NCI-H748 treated with DMSO at 0.1 percent for 48 hours (cell line): ENCODE measurements at regions not wholly inside any gene's neighbourhood (a gene's known extent, or its start where the extent isn't known, plus 50 kb on each side); places are given as distances from the start of the nearest gene placed in this dataset.
"Not testable (repeated sequence)": the region's sequence is repeated elsewhere in the genome, so short reads cannot be mapped to it uniquely, and the experiment has no call there.

ENCODE experiments used
- DNase-seq: peaks from one replicate; lab custom pipeline; 2025; lab: John Stamatoyannopoulos, UW

DNA sequence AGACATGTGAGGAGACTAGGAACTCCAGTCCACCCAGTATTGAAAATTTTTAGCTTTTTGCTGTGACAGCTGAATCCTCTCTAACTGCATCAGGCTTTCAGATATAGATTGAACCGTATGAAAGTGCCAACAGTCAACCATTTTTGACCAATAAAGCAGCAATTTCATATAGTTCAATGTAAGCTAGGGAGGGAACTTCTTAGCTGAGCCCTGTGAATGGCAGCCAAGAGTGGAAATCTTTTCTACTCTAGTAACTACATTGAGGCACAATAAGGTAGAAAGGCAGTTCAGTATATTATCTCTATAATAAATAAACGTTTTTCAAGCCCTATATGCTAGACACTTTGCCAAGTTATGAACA lies 96.3 kb upstream of the TANK start:
- no peak for DNase-seq

DNA sequence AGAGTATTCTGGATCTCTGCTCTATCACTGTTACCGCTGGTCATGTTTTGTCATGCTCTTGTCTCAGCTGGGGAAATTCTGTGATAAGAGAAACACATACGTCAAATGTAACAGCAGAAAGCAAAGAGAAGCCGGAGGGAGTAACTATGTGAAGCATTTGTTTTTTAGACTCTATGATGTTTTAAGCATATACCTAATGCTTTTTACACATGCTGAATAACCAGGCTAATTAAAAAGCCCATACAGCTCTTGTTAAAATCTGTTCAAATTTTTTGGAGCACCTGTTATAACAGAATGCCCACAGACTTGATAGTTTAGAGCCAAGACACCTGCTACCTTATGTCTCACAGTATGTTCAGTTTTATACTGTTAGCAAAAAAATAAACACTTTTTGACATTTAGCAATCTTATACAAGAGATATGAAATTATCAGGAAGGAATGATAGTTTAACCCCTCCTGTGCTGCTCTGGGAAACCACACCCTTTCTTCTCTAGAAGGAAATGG lies 92.3 kb upstream of the TANK start:
- DNase-seq = no peak

DNA sequence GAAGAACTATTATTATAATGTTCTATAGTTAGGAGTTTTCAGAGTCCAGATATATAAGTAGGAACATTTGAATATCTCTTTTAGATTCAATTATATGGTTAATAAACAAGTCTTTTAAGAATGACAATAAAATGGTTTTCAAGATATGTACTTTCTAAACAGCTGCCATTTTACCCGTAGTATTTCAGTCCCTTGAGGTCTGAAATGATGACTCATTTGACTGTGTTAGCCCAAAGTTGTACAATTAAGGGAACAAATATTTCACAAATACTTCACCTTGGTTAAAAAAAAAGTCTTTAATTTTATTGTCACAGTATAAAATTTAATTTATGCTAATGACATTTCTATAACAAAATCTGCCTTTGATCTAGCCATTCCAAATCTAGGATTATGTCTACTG lies 91.6 kb upstream of the TANK start:
- DNase-seq = no peak

DNA sequence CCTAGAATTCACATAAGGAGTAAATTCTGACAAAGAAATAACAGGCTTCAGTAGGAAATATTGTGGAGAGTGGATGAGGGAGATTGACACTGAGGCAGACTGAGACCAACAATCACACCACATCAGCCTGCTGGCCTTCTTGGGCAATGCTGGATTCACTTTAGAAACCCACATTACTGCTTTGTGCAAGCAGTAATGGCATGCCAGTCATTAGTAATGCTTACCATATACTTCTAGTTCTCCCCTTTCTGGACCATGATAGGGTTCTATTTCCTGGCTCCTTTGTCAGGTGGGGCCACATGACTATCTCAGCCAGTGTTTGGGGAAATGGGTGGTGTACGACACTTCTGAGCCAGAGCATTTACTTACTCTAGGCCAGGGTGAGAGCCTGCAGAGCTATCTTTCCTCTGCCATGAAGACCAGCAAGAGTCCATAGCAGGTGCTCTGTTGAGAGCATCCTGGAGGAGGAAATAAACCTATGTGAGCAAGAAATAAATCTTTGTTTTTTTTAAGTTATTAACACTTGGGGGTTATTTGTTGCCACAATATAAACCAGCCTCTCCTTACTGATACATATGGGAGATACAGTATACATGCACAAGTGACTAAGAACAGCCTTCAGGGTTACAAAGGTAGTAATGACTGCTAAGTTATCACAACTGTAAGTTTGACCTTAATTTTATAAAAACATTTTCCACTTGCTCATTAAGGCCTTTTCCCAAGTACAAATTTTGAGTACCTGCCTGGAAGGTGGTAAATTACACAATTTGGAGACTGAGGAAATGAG lies 89.3 kb upstream of the TANK start:
- DNase-seq = no peak

DNA sequence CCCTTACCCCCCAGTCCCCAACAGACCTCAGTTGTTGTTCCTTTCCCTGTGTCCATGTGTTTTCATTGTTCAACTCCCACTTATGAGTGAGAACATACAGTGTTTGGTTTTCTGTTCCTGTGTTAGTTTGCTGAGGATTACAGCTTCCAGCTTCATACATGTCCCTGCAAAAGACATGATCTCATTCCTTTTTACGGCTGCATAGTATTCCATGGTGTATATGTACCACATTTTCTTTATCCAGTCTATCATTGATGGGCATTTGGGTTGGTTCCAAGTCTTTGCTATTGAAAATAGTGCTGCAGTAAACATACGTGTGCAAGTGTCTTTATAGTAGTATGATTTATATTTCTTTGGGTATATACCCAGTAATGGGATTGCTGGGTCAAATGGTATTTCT lies 87.8 kb upstream of the TANK start:
- not testable (repeated sequence) for DNase-seq

DNA sequence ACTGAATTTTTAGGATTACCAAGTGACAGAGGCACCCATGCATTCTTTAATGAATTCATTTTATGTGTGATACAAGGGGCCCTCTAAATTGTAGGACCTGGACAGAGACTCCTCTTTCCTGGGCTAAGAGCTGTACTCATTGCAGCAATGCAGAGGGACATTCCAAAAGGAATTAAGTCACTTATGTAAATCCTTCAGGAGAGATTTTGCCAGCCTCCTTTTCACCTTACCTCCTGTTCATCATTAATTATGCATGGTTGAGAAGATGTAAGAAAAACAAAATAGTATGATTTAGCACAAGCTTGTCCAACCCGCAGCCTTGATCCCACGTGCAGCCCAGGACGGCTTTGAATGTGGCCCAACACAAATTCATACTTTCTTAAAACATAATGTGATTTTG lies 84.5 kb upstream of the TANK start:
- no peak for DNase-seq

DNA sequence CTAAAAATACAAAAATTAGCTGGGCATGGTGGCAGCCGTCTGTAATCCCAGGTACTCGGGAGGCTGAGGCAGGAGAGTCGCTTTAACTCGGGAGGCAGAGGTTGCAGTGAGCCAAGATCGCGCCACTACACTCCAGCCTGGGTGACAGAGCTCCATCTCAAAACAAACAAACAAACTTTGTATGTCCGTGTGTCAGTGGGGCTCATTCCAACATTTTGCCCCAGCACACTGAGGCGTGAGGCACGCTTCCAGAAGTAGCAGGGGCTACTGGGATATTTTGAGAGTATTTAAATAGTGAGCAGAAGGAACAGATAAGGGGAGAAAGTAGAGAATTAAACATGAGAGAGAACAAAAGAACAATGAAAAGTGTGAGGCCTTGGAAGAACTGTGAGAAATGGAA lies 83.3 kb upstream of the TANK start:
- no peak for DNase-seq

DNA sequence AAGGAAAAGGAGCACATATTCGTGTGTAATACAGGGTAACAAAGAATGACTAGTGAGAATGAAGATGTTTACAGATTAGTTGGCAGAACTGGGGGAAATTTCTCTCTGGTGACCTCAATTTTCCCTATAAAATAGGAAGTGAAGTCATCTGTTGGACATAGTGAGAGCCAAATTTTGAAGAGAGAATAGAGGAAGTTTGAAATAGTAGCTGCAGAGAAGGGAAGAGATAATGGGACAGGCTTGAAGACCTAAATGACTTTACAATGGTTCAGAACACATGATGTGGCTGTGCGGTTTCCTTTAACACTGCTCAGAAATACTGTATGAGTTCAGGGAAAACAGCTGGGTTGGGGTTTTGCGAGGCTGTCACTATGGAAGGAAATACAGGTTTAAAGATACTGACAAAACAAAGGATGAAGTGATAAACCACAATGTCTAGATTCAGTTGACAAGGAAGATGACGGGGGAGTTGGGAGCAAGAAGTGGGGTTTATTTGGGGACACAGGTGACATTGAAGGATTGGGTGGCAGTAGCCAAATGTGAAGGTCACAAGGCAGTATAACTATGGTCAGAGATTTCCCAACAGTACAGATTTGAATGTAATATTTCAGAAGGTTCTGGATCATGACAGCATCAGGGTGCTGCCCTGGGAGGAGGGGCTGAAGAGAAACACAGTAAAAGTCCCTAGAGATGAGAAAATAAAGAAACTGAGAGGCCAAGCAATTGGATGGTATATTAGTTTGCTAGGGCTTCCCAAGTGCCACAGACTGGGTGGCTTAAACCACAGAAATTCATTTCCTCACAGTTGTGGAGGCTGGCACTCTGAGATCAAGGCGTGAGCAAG lies 82.6 kb upstream of the TANK start:
- no peak for DNase-seq

DNA sequence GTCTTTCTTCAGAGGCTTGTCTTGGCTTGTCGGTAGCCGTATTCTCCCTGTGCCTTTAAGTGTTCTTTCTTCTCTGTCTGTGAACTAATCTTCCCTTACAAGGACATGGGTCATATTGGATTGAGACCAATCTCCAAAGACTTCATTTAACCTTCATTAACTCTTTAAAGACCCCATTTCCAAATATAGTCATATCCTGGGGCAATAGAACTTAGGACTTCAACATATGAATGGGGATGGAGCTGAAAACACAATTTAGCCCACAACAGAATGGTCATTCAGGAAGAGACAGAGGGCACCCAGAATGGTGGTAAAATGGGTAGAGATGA lies 82.1 kb upstream of the TANK start:
- no peak for DNase-seq

DNA sequence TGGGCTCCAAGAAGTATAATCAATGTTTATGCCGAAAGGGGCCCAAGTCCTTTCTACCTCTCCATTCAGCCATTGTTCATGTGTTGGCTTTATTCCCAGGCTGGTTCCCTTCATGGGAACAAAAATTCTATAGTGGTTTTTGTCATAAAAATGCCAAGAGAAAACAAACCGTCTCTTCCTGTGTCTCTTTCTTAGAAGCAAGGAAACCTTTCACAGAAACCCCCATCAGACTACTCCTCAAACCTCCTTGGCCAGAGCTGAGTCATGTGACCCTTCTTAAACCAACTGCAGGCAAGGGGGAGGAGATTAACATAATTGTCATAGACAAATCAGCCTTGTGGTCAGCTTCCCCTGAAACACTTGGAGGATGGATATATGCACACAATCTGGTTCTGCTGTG lies 75.1 kb upstream of the TANK start:
- no peak for DNase-seq

DNA sequence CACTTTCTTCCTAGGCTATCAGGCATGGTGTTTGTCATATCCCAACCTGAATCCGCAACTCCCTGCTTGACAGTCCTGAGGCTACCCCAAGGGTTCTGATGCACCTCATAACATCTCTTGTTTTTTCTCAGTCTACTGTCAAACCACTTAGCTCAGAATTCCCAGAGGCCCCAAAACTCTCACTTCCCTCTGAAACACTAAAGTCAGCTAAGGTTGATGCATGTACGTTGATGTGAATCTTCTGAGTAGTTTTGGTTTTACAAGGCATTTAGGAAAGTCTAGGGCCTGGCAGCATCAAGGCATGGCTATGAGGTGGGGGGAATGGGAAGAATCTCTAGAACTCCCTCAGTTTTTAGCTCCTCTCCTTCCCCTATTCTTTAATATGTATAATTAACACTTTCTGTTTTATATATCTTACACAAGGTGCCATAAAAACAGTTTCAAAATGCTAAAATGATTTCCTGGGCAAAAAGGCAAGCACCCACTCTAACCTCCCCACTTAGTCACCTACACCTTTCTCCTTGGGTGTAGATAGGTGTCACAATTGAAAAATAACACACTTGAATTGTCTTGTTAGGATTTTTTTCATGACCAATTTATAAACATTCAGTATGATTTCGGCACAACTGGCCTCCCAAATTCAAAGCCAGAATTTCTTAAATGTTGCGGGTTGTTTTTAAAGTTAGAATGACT lies 71.4 kb upstream of the TANK start:
- DNase-seq = no peak

DNA sequence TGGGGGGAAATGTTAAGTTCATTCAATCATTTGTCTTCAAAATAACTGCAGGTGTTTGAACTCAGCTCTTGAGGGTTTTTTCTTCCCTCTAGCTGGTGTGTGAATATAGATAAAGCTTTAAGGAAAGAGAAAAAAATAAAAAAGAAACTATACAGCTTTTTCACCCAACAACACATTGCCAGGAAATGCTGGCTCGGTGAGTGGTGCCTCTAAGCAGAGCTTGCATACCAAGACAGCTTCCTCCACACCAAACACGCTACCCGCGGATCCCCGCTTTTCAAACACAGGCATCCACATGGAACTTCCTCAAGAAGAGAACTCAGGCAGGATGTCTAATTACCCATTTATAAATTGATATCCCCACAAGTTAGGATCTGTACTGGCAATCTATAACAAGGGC lies 69.8 kb upstream of the TANK start:
- no peak for DNase-seq

DNA sequence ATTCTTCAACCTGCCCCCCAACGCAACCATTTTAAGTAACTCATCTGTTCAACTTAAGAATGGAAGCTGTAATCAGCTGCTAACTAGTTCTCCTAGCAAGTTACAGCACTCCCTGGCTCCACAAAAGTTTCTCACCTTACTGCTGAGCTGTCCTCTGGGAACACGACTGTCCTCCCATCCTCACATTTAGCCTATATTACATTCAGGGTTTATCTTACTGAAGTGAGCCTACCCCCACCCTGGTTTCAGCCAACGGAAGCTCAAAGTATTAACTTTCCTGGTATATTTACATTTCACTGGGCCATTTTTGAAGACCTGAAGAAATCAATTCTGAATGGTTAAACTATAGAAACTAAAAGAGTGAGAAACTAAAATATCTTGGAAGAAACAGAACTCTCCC lies 64.9 kb upstream of the TANK start:
- DNase-seq = no peak

DNA sequence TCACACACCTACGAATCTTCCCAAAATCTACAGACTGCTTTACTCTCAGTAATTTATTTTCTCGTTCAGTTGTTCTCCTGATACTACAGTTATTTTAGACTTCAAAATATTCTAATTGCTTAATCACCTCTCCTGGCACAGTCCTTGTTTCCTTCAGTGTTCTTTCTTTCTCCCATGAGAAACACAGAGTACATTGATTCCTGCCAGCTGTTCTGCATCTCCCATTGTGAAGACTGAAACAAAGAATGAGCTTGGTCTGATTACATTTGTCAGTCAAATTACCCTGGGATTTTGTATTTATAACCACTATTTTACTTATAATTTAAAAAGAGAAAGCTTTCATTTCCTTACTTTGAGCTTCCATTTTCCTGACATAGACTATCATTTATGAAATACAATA lies 63.9 kb upstream of the TANK start:
- DNase-seq = no peak

DNA sequence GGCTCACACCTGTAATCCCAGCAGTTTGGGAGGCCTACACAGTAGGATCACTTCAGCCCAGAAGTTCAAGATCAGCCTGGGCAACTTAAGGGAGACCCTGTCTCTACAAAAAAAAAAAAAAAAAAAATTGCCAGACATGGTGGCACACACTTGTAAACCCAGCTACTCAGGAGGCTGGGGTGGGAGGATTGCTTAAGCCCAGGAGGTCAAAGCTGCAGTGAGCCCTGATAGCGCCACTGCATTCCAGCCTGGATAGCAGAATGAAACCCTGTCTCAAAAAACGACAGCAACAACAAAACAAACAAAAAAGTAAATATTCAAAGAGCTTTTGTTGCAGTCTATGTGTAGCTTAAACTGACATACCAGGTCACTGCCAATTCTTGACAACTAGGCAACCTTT lies 63.1 kb upstream of the TANK start:
- no peak for DNase-seq

DNA sequence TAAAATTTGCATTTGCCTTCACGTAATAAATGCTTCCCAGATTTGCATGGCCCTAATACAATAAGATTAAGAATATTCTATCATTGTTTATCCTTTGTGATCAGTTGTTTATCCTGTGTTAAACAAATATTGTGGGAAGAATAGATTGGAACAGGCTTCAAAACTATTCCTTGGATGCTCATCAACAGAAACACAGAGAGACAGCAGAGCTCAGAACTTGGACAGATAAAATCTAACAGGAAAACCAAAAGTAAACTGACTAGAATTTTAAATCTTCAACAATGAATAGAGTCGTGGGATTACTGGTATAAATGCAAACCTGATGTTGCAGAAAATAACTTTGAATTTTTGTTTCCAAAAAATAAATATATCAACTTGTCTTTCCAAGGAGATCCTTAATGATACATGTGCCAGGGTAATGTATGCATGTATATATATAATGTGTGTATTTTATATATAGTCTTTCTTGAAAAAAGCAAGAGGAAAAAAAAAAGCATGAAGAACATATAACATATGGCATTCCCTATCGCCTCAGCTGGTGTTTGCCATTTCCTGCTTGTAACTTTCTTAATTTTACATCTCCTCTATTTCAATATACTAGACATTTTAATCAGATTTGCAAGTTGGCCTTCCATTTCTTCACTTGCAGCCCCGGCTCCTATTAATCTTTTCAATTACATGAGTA lies 59.9 kb upstream of the TANK start:
- DNase-seq = no peak

DNA sequence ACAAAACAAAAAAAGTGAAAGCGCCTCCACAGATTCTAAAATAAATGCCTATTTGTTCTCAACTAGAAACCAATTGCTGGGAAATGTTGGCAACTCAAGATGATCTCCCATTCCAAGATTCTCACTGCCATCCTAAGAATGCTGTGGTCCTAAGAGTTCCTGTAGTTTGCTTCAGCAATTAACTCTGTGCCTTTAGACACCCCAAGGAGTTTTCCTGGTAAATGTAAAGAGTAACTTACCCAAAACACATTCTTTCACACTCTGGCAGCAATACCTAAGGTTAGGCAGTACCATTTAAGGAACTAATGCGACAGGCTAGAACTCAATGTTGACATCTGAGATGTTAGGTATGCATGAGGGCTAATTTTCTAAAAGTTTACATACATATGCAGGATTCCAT lies 58.8 kb upstream of the TANK start:
- DNase-seq = no peak

DNA sequence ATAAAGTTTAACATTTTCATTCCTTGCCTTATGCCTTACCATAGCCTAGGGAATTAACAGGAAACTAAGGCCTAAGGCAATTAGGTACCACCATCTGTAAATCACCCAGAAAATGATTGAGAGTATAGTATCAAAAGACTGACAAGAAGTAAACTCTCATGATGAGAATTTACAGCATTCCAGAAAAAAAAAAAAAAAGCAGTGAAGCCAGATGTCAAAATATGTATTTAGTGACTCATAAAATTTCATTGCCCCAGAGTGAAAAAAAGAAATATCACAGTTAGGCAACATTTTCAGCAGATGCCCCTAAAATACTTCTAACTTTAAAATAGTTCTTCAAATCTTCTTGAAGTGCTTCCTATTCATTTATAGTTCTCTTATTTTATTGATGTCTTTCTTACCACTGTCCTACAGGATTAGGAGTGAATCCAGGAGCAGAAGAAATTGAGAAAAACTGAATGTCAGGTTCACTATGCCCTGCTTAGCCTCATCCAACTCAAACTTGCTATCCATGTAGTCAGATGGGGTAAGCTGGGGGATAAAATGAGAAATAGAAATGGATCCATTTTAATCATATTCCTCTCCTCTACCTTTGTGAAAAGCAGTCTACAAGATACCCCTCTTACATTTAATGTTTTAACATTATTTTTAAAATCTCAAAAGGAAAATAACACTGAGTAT lies 57.3 kb upstream of the TANK start:
- no peak for DNase-seq

DNA sequence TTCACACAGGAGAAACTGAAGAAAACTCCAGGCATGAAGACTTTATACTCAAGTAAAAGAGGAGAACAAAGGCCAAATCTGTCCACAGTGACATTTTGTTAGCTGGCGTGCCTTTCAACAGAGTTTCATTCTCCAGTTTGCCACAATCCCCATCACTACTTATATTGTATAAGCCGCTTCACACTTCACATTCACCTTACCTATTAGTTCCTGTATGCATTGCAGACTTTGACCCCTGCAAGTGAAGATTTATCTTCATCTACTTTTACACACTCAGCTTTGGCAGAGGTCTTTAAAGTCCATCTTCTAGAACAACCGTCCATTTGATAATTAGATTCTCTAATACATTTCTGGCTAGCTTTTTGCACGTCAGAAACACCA lies 56.8 kb upstream of the TANK start:
- no peak for DNase-seq

DNA sequence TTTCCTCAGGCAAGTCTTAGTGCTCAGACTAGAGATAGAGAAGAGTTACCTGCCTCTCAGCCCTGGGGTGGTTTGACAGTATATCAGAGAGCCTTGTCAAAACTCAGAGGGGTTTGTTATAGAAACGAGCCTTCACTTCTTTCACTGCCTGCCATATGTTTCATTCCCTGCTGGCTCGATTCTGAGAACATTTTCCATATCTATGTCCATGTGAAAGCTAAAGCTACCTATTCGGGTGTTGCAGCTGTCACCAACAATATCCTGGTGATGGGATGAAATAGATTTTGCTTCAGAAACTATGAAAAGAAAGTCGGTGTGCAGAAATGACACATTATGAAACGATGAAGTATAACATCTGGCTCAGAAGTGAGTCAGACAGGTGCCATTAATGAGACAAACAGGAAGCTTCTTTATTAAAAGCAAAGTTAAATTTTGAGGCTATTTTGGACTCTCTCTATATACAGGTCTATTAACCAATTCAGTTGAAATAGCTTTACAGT lies 56.1 kb upstream of the TANK start:
- no peak for DNase-seq

DNA sequence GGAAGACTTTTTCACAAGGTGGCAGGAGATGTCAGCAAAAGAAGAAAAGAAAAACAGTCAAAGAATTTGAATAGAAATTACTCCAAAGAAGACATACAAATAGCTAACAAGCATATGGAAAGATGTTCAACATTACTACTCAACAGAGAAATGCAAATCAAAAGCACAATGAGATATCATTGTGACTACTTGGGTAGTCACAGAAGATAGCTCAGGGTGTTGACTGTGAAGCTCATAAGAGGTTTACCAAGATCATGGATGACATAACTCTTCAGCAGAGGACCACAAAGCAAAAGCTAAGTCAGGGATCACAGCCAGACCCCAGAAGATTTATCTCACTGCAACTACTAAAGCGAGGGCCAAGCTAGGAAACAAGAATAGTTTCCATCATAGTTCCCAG lies 53.0 kb upstream of the TANK start:
- no peak for DNase-seq
